Epithelial cell of esophagus (primary cell): ENCODE measurements at regions not wholly inside any gene's neighbourhood (a gene's known extent, or its start where the extent isn't known, plus 50 kb on each side); places are given as distances from the start of the nearest gene placed in this dataset.
A peak's percentile ranks its signal among the peaks of the same experiment; 100 is the strongest.

Experiments
- DNase-seq: peaks from one replicate; pipeline ENCODE4 v3.0.0; 2010; ENCODE audit warnings: low read depth
- H3K4me3 ChIP-seq: 2 replicates; pipeline ENCODE4 v1.5.1; 2011; ENCODE audit warnings: mild to moderate bottlenecking, low read length, control low read depth
- TF ChIP-seq, protein P1 (sequence below): IDR thresholded peaks from 2 replicates; pipeline ENCODE4 v1.5.1; 2011; ENCODE audit warnings: low read depth, mild to moderate bottlenecking, low read length, control low read depth, inconsistent platforms; ENCODE audit not compliant: insufficient read depth; ENCODE audit errors: missing control alignments

DNA sequence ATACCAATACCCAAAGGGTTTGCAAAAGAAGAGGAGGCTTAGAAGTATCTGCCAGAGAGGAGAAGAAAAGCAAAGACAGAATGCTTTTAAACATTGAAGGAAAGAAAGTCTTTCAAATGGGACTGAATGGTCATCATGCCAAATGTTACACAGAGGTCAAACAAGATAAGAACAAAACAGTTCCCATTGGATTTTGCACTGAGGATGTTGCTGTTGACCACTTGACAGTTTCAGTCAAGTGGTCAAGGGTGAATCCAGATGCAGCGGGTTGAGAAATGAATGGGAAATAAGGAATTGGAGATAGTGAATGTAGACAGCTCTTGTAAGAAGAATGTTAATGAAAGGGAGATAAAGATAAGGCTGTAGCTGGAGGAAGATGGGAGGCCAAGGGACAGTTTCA, 64.8 kb upstream of the FGG start:
- H3K4me3 ChIP-seq: no peak overlapping the region
- DNase-seq: no peak
- TF ChIP-seq, protein P1, sequence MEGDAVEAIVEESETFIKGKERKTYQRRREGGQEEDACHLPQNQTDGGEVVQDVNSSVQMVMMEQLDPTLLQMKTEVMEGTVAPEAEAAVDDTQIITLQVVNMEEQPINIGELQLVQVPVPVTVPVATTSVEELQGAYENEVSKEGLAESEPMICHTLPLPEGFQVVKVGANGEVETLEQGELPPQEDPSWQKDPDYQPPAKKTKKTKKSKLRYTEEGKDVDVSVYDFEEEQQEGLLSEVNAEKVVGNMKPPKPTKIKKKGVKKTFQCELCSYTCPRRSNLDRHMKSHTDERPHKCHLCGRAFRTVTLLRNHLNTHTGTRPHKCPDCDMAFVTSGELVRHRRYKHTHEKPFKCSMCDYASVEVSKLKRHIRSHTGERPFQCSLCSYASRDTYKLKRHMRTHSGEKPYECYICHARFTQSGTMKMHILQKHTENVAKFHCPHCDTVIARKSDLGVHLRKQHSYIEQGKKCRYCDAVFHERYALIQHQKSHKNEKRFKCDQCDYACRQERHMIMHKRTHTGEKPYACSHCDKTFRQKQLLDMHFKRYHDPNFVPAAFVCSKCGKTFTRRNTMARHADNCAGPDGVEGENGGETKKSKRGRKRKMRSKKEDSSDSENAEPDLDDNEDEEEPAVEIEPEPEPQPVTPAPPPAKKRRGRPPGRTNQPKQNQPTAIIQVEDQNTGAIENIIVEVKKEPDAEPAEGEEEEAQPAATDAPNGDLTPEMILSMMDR: no peak

DNA sequence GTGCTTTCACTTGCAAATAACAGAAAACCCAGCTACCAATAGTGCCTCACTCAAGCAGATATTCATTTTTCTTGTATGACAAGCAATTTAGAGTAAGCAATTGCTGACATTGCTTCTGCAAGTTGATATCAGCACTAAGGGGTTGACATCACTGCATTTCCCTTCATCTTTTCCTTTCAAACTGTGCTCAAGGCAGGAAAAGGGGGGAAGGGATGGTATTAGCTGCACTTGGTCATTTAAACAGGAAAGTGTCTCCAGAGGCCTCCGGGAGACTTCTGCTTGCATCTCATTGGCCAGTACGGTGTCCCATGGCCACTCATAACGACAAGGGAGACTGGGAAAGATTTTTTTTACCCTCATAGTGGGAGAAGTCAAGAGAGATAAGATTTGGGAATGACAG, 65.5 kb upstream of the FGG start:
- no peak overlapping the region for H3K4me3 ChIP-seq

DNA sequence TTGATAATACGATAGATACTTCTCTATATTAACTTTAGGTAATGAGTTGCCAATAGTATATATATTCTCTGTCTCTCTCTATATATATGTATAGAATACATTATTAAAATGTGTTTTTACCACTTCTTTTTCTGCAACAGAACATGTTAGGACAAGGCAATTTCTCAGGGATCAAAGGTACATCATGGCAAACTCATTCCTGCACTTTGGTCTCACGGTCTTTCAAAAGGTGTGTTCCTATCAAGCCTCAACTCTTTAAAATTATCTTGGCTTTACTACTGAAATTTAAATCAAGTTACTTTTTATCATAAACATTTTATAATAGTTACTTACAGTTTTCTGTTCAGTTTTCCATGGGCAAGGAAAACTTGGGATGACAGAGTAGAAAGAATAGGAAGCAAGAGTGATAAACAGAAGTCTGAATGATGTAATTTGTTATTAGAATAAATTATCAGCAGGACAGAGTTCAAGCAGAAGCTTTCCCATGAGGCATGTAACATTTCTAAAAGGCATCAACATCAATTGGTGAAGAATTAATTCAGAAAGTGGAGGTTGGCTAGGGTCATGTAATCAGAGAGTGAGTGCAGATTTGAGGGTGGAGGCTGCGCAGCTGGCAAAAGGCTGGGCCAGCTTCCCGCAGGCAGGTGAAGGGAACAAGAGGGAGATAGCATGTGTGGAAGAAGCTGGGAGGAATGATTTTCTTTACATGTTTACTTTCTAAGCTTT, 59.7 kb upstream of the LRAT start:
- H3K4me3 ChIP-seq: no peak overlapping the region
- TF ChIP-seq, protein P1: no peak
- DNase-seq: no peak

More for the DNA sequence above, 65.5 kb upstream of the FGG start:
- TF ChIP-seq, protein P1: no peak
- no peak for DNase-seq

DNA sequence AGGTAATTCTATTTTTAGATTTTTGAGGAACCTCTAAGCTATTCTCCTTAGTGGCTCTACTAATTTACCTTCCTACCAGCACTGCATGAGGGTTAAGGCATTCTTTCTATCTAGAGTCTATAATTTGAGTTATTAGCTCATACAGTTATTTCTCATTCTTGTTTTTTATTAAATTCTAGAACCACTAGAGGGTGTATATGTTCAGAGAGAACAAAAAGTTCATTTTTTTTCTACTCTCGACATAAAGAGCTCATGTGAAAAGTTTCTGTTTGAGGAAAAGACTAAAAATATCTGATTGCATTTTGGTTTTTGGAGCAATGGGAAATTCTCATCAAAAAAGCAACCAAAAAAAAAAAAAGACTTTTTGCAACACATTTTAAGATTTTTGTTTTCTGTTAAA, 57.0 kb upstream of the LRAT start:
- no peak overlapping the region for H3K4me3 ChIP-seq
- peak; percentile 18 for DNase-seq
- TF ChIP-seq, protein P1: peak; percentile 27

DNA sequence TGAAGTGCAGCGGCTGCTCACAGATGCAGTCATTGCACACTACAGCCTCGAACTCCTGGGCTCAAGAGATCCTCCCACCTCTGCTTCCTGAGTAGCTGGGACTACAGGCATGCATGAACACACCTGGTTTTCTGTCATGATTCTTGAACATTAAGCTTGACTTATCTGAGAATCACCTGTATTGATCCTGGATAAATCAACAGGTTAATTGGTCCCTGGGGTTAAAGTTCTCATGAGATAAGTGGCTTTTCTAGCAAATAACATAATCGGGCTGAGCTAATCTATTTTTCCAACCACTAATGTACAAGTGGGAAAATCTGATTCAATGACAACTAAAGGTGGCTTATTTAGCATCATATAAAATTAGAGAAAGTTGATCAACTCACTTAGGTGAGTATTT, 56.0 kb upstream of the LRAT start:
- TF ChIP-seq, protein P1: no peak
- H3K4me3 ChIP-seq: no peak overlapping the region
- DNase-seq: no peak

DNA sequence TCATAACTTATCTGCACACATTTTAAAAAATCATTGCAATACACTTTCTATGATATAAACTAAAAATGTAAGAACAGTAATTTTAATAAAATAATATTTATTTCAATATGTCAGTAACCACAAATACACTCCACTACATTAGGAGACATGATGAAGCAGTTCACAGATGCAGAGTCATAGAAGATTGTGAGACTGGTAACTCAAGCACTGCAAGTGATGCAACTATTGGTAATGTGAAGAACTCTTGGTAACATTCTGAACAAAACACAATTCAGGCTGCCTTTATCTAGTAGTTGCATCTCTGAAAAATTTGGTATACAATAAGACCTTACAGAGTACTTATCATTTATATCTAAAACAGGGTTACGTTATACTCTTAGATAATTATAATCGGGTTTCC, 52.6 kb upstream of the LRAT start:
- no peak for DNase-seq
- no peak overlapping the region for H3K4me3 ChIP-seq
- TF ChIP-seq, protein P1: no peak

DNA sequence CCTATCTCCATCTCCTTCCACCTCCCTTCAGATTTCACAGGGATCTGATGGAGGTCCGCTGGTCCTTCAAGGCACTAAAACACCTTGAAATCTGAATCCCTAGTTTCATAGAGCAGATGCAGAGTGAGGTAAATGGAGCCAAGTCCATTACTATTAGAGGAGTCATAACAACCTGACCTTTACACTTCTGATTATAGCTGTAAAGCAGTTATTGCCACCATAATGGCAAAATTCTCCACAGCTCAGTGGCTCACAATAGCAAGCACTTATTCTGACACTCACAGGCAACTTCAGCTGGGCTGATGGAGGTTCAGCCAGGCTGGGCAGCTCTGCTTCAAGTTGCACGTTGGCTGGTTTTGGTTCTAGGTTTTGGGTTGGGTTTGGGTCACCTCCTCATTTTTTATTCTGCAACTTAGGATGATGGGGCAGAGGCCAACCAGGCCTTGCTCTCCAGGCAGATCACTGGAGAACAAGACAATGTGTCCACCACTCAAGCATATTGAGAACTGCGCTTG, 51.4 kb upstream of the LRAT start:
- TF ChIP-seq, protein P1: no peak
- DNase-seq: no peak
- no peak overlapping the region for H3K4me3 ChIP-seq
